ENCODE measurements at regions not wholly inside any gene's neighbourhood (a gene's known extent, or its start where the extent isn't known, plus 50 kb on each side); places are given as distances from the start of the nearest gene placed in this dataset.

GRCh38 chr6:102327697-102328225, 934.3 kb downstream of the GRIK2 start (continued):
- TF ChIP-seq, protein P1, sequence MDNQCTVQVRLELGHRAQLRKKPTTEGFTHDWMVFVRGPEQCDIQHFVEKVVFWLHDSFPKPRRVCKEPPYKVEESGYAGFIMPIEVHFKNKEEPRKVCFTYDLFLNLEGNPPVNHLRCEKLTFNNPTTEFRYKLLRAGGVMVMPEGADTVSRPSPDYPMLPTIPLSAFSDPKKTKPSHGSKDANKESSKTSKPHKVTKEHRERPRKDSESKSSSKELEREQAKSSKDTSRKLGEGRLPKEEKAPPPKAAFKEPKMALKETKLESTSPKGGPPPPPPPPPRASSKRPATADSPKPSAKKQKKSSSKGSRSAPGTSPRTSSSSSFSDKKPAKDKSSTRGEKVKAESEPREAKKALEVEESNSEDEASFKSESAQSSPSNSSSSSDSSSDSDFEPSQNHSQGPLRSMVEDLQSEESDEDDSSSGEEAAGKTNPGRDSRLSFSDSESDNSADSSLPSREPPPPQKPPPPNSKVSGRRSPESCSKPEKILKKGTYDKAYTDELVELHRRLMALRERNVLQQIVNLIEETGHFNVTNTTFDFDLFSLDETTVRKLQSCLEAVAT (IDR thresholded peaks at IDR 0.05), result no peak
- no peak for TF ChIP-seq ZNF622 (IDR thresholded peaks at IDR 0.05)
- TF ChIP-seq PAX8 (IDR thresholded peaks at IDR 0.05), result no peak
- TF ChIP-seq BCL11A (IDR thresholded peaks at IDR 0.05; ENCODE audit: low read depth, low read length), result no peak
- TF ChIP-seq YBX1 (IDR thresholded peaks at IDR 0.05), result no peak
- no peak for TF ChIP-seq TARDBP (IDR thresholded peaks at IDR 0.05; ENCODE audit: borderline replicate concordance)

GRCh38 chr6:102313699-102314098, 920.2 kb downstream of the GRIK2 start:
- RAD21 ChIA-PET (ENCODE audit: unreplicated experiment), result no interaction called here

More at GRCh38 chr6:102313699-102314098, 920.2 kb downstream of the GRIK2 start:
- ChIA-PET POLR2A (no interaction called here), CTCF (no interaction called here), SMC1A (ENCODE audit: uncharacterized antibody, unreplicated experiment) (no interaction called here)
- no TSS peak for BruUV-seq (replicated peaks)
- H2AFZ ChIP-seq (ENCODE audit: control insufficient read depth, low read depth, low read length), result no peak overlapping the region
- H3K9me3 ChIP-seq (replicated peaks; ENCODE audit: control insufficient read depth, insufficient read depth, low read length), result no peaks in the 10 kb centered on the region
- DNase-seq (ENCODE audit: low read depth, low spot score) (no peak), FAIRE-seq (no peak), ATAC-seq (no peak)
- H4K20me1 ChIP-seq (ENCODE audit: control insufficient read depth, insufficient read depth), result no peaks in the 10 kb centered on the region
- in situ Hi-C loops (cut with MboI) (no loop called here), intact Hi-C loops (cut with micrococcal nuclease; ENCODE audit: unreplicated experiment) (no loop called here)
- H3K36me3 ChIP-seq (ENCODE audit: control insufficient read depth in 2 of 2, insufficient read depth in 2 of 2, low read length in 1 of 2), result no peaks in the 10 kb centered on the region
- H3K4me3 ChIP-seq, result no peak overlapping the region
- no peaks in the 10 kb centered on the region for H3K4me1 ChIP-seq (ENCODE audit: control insufficient read depth, insufficient read depth, low read length)
- H3K27ac ChIP-seq (ENCODE audit: control insufficient read depth, insufficient read depth), result no peak overlapping the region
- TF ChIP-seq TCF7 (IDR thresholded peaks at IDR 0.05; ENCODE audit: borderline replicate concordance), result no peak
- no peak for TF ChIP-seq ZNF384 (IDR thresholded peaks at IDR 0.05; ENCODE audit: borderline replicate concordance, low read depth, low read length)
- TF ChIP-seq POLR2A (IDR thresholded peaks at IDR 0.05; ENCODE audit: low read depth, low read length), result no peak
- TF ChIP-seq NR2F1 (conservative IDR thresholded peaks at IDR 0.05), result no peak
- no peak for TF ChIP-seq SIN3A (IDR thresholded peaks at IDR 0.05; ENCODE audit: low read depth, low read length)
- no peak for TF ChIP-seq IKZF1 (conservative IDR thresholded peaks at IDR 0.05)
- TF ChIP-seq SIX5 (IDR thresholded peaks at IDR 0.05; ENCODE audit: low read depth, low read length, severe bottlenecking), result no peak
- no peak for TF ChIP-seq EZH2 (IDR thresholded peaks at IDR 0.05; ENCODE audit: borderline replicate concordance, control insufficient read depth, low read depth, low read length)
- no peak for TF ChIP-seq CREM (IDR thresholded peaks at IDR 0.05; ENCODE audit: low read depth)
- TF ChIP-seq E4F1 (IDR thresholded peaks at IDR 0.05; ENCODE audit: borderline replicate concordance, partially characterized antibody), result no peak
- TF ChIP-seq POU2F2 (IDR thresholded peaks at IDR 0.05; ENCODE audit: borderline replicate concordance, low read depth, low read length), result no peak
- no peak for TF ChIP-seq CBX5 (IDR thresholded peaks at IDR 0.05; ENCODE audit: low read depth)
- no peaks in the 10 kb centered on the region for H3K27me3 ChIP-seq (replicated peaks in 1 of 2; ENCODE audit: control insufficient read depth in 2 of 2, insufficient read depth in 2 of 2, low read length in 1 of 2)
- no peaks in the 10 kb centered on the region for H3K79me2 ChIP-seq (ENCODE audit: control insufficient read depth, insufficient read depth, low read length)
- WGBS (ENCODE audit: insufficient coverage, insufficient replicate concordance, low lambda C conversion rate, missing lambda C conversion rate), result 0% methylated on average over 1 of the region's 1 CpG
- H3K4me2 ChIP-seq (ENCODE audit: control insufficient read depth, insufficient read depth), result no peak overlapping the region
- H3K9ac ChIP-seq (ENCODE audit: control insufficient read depth, insufficient read depth, low read length), result no peak overlapping the region
